Liver (tissue), 8 donors: ENCODE measurements at regions not wholly inside any gene's neighbourhood (a gene's known extent, or its start where the extent isn't known, plus 50 kb on each side); places are given as distances from the start of the nearest gene placed in this dataset.

Source experiments
- DNase-seq: peaks from one replicate; pipeline ENCODE4 v3.0.0-alpha.2; 2017; ENCODE audit warnings: low spot score
- H3K27ac ChIP-seq, 2 donors: one replicate each; pipeline ENCODE4 v1.7.0; 2013; ENCODE audit warnings: inconsistent platforms in 2 of 2, low read length in 2 of 2, control low read depth in 1 of 2, low read depth in 1 of 2, mild to moderate bottlenecking in 1 of 2
- H3K27me3 ChIP-seq, 4 donors: one replicate each; pipeline versions ENCODE4 v1.6.1 to v1.7.0; 2013; ENCODE audit warnings: low read length in 3 of 4, inconsistent platforms in 1 of 4, mild to moderate bottlenecking in 1 of 4, moderate library complexity in 1 of 4; ENCODE audit not compliant: control insufficient read depth in 4 of 4, insufficient read depth in 4 of 4
- H3K36me3 ChIP-seq, 4 donors: one replicate each; pipeline versions ENCODE4 v1.6.1 to v1.7.0; 2013; ENCODE audit warnings: low read length in 3 of 4, mild to moderate bottlenecking in 3 of 4, low read depth in 1 of 4, moderate library complexity in 1 of 4; ENCODE audit not compliant: control insufficient read depth in 4 of 4, insufficient read depth in 3 of 4
- H3K4me1 ChIP-seq, 4 donors: one replicate each; pipeline versions ENCODE4 v1.6.1 to v1.7.0; 2013; ENCODE audit warnings: low read length in 3 of 4, mild to moderate bottlenecking in 3 of 4, moderate library complexity in 1 of 4; ENCODE audit not compliant: control insufficient read depth in 4 of 4, insufficient read depth in 4 of 4
- H3K4me3 ChIP-seq, 3 donors: one replicate each; pipeline versions ENCODE4 v1.6.1 to v1.7.0; 2013; ENCODE audit warnings: low read length in 3 of 3, control low read depth in 1 of 3, low read depth in 1 of 3, mild to moderate bottlenecking in 1 of 3
- H3K9ac ChIP-seq, 2 donors: one replicate each; pipeline ENCODE4 v1.7.0; 2013; ENCODE audit warnings: low read length in 2 of 2, mild to moderate bottlenecking in 2 of 2, moderate library complexity in 2 of 2, control low read depth in 1 of 2, low read depth in 1 of 2
- H3K9me3 ChIP-seq, 4 donors: one replicate each; pipeline versions ENCODE4 v1.6.1 to v1.7.0; 2013; ENCODE audit warnings: low read length in 3 of 4; ENCODE audit not compliant: control insufficient read depth in 4 of 4
- ATF3 ChIP-seq: IDR thresholded peaks from 2 replicates; pipeline ENCODE4 v1.6.1; 2016; ENCODE audit warnings: antibody characterized with exemption
- CTCF ChIP-seq: fragments of 150-350 bp; IDR thresholded peaks from 2 replicates; pipeline ENCODE4 v1.5.1; 2017; ENCODE audit warnings: improper control_type of control experiment, low read depth, low read length; ENCODE audit not compliant: missing input control
- EGR1 ChIP-seq, 2 donors: IDR thresholded peaks; 2 replicates each; pipeline ENCODE4 v1.6.1; 2016 to 2018; ENCODE audit warnings: antibody characterized with exemption in 2 of 2, low read depth in 2 of 2
- FOXA1 ChIP-seq: IDR thresholded peaks from 2 replicates; pipeline ENCODE4 v1.6.1; 2016; ENCODE audit warnings: antibody characterized with exemption
- FOXA2 ChIP-seq: IDR thresholded peaks from 2 replicates; pipeline ENCODE4 v1.6.1; 2016; ENCODE audit warnings: antibody characterized with exemption
- GABPA ChIP-seq, 2 donors: IDR thresholded peaks in 1 of 2; conservative IDR thresholded peaks in 1 of 2; 2 replicates each; pipeline ENCODE4 v1.6.1; 2016; ENCODE audit warnings: antibody characterized with exemption in 2 of 2, mild to moderate bottlenecking in 1 of 2, moderate library complexity in 1 of 2
- HNF4A ChIP-seq, 2 donors: conservative IDR thresholded peaks; 2 replicates each; pipeline ENCODE4 v1.6.1; 2016; ENCODE audit warnings: antibody characterized with exemption in 2 of 2, mild to moderate bottlenecking in 2 of 2
- HNF4G ChIP-seq: IDR thresholded peaks from 2 replicates; pipeline ENCODE4 v1.6.1; 2016; ENCODE audit warnings: antibody characterized with exemption
- JUND ChIP-seq, 2 donors: IDR thresholded peaks; 2 replicates each; pipeline ENCODE4 v1.6.1; 2016; ENCODE audit warnings: antibody characterized with exemption in 2 of 2
- MAX ChIP-seq: IDR thresholded peaks from 2 replicates; pipeline ENCODE4 v1.6.1; 2016; ENCODE audit warnings: antibody characterized with exemption
- RAD21 ChIP-seq, 2 donors: IDR thresholded peaks; 2 replicates each; pipeline ENCODE4 v1.6.1; 2016; ENCODE audit warnings: antibody characterized with exemption in 2 of 2, mild to moderate bottlenecking in 2 of 2
- REST ChIP-seq: IDR thresholded peaks from 2 replicates; pipeline ENCODE4 v1.6.1; 2016; ENCODE audit warnings: antibody characterized with exemption, mild to moderate bottlenecking
- RXRA ChIP-seq, 2 donors: IDR thresholded peaks; 2 replicates each; pipeline ENCODE4 v1.6.1; 2017 to 2018; ENCODE audit warnings: antibody characterized with exemption in 2 of 2, mild to moderate bottlenecking in 1 of 2
- SP1 ChIP-seq: IDR thresholded peaks from 2 replicates; pipeline ENCODE4 v1.6.1; 2018; ENCODE audit warnings: antibody characterized with exemption, mild to moderate bottlenecking
- TAF1 ChIP-seq: conservative IDR thresholded peaks from 2 replicates; pipeline ENCODE4 v1.6.1; 2016; ENCODE audit warnings: antibody characterized with exemption, mild to moderate bottlenecking
- YY1 ChIP-seq: IDR thresholded peaks from 2 replicates; pipeline ENCODE4 v1.6.1; 2016; ENCODE audit warnings: antibody characterized with exemption, mild to moderate bottlenecking
- ZBTB33 ChIP-seq: IDR thresholded peaks from 2 replicates; pipeline ENCODE4 v1.6.1; 2016; ENCODE audit warnings: antibody characterized with exemption
- WGBS: extraction: QIAGEN DNeasy Blood & Tissue Kit; methylation state at CpG from one replicate; pipeline ENCODE4 v1.1.7; 2013; 5-methylcytosine and 5-hydroxymethylcytosine counted together
- donor health status: healthy.
- donor health status: healthy.
- donor health status: healthy.
- donor health status: healthy.
- donor health status: healthy.

GRCh38 chr3:115420086-115420485 is 203.2 kb upstream of the GAP43 start:
- Histone ChIP-seq H3K9me3 (no peaks in the 10 kb centered on the region), H3K4me1 (no peaks in the 10 kb centered on the region), H3K4me3 (no peak overlapping the region), H3K27me3 (no peaks in the 10 kb centered on the region), H3K27ac (no peak overlapping the region), H3K36me3 (no peaks in the 10 kb centered on the region), H3K9ac (no peak overlapping the region)
- 76% methylated on average over 1 of the region's 1 CpG for WGBS
- no peak for TF ChIP-seq REST
- TF ChIP-seq HNF4G: no peak
- no peak for TF ChIP-seq HNF4A (conservative IDR thresholded peaks at IDR 0.05)
- TF ChIP-seq CTCF: no peak
- no peak for TF ChIP-seq TAF1
- TF ChIP-seq RAD21 (IDR thresholded peaks at IDR 0.05): no peak
- no peak for TF ChIP-seq ZBTB33
- no peak for TF ChIP-seq YY1
- TF ChIP-seq RXRA (IDR thresholded peaks at IDR 0.05): no peak
- TF ChIP-seq ATF3: no peak
- no peak for TF ChIP-seq SP1
- no peak for TF ChIP-seq JUND (IDR thresholded peaks at IDR 0.05)
- no peak for TF ChIP-seq FOXA1
- no peak for TF ChIP-seq GABPA (IDR thresholded peaks at IDR 0.05 in 1 of 2, conservative IDR thresholded peaks at IDR 0.05 in 1 of 2)
- TF ChIP-seq EGR1 (IDR thresholded peaks at IDR 0.05; ENCODE audit: low read depth in 2 of 2): no peak
- DNase-seq: no peak

- no peaks in the 10 kb centered on the region for H3K4me1 ChIP-seq
- 71% methylated on average over 1 of the region's 1 CpG for WGBS
- no peak for TF ChIP-seq CTCF
- no peak for TF ChIP-seq RXRA (IDR thresholded peaks at IDR 0.05)
- no peak for TF ChIP-seq HNF4G
- TF ChIP-seq EGR1 (IDR thresholded peaks at IDR 0.05; ENCODE audit: low read depth in 2 of 2): no peak
- no peak for TF ChIP-seq JUND (IDR thresholded peaks at IDR 0.05)
- no peak for TF ChIP-seq SP1
- no peak for TF ChIP-seq RAD21 (IDR thresholded peaks at IDR 0.05)
- no peak for TF ChIP-seq FOXA1
- TF ChIP-seq ATF3: no peak
- TF ChIP-seq YY1: no peak
- no peak for TF ChIP-seq MAX
- TF ChIP-seq FOXA2: no peak
- H3K4me3 ChIP-seq: no peak overlapping the region
- H3K36me3 ChIP-seq: no peaks in the 10 kb centered on the region
- no peaks in the 10 kb centered on the region for H3K27me3 ChIP-seq
- no peak overlapping the region for H3K27ac ChIP-seq
- DNase-seq: no peak
- no peak overlapping the region for H3K9ac ChIP-seq
- no peaks in the 10 kb centered on the region for H3K9me3 ChIP-seq
These were observed 200.1 kb upstream of the GAP43 start for GRCh38 chr3:115423170-115423569.
